Calu3 (cell line): ENCODE measurements at regions not wholly inside any gene's neighbourhood (a gene's known extent, or its start where the extent isn't known, plus 50 kb on each side); places are given as distances from the start of the nearest gene placed in this dataset.

Experiments
- BruUV-seq: library from RNA; stranded (reverse); fragments of 400-500 nt; replicated peaks from 2 replicates; lab custom pipeline; 2021; lab: Mats Ljungman, UMichigan
- CTCF ChIA-PET: fragments of 300-600 bp; sonication (Branson Sonifier 250); formaldehyde crosslinking; loops from one replicate; lab custom pipeline; 2022; ENCODE audit warnings: antibody characterized with exemption; lab: Charles Lee
- DNase-seq: peaks from one replicate; pipeline ENCODE4 v3.0.0; 2022
- H3K27ac Mint-ChIP-seq: one replicate; pipeline ENCODE4 v1.8.0; 2022; ENCODE audit warnings: mixed read lengths; ENCODE audit not compliant: unreplicated experiment
- H3K27me3 Mint-ChIP-seq: one replicate; pipeline ENCODE4 v1.8.0; 2022; ENCODE audit warnings: mixed read lengths; ENCODE audit not compliant: unreplicated experiment
- H3K36me3 Mint-ChIP-seq: one replicate; pipeline ENCODE4 v1.8.0; 2022; ENCODE audit warnings: mild to moderate bottlenecking, moderate library complexity, mixed read lengths; ENCODE audit not compliant: insufficient read depth, unreplicated experiment
- H3K4me1 Mint-ChIP-seq: one replicate; pipeline ENCODE4 v1.8.0; 2022; ENCODE audit warnings: mild to moderate bottlenecking, low read depth, mixed read lengths; ENCODE audit not compliant: unreplicated experiment
- H3K4me3 Mint-ChIP-seq: one replicate; pipeline ENCODE4 v1.8.0; 2022; ENCODE audit warnings: mild to moderate bottlenecking, low read depth, moderate library complexity, mixed read lengths; ENCODE audit not compliant: unreplicated experiment
- H3K9me3 Mint-ChIP-seq: one replicate; pipeline ENCODE4 v1.8.0; 2022; ENCODE audit warnings: low read depth, mixed read lengths; ENCODE audit not compliant: unreplicated experiment
- intact Hi-C: fragments of 100-400 bp; cut with micrococcal nuclease; formaldehyde crosslinking; loops from one replicate; pipeline ENCODE4 v1.10.0; 2022; ENCODE audit not compliant: unreplicated experiment
- TF ChIP-seq, protein P1 (sequence below): fragments of 200-600 bp; IDR thresholded peaks from one replicate; pipeline ENCODE4 v1.8.0; 2022; ENCODE audit warnings: antibody characterized with exemption; ENCODE audit not compliant: unreplicated experiment

GRCh38 chr5:159471904-159472303 lies 141.6 kb upstream of the IL12B start:
- intact Hi-C loops: no loop called here
- TF ChIP-seq, protein P1, sequence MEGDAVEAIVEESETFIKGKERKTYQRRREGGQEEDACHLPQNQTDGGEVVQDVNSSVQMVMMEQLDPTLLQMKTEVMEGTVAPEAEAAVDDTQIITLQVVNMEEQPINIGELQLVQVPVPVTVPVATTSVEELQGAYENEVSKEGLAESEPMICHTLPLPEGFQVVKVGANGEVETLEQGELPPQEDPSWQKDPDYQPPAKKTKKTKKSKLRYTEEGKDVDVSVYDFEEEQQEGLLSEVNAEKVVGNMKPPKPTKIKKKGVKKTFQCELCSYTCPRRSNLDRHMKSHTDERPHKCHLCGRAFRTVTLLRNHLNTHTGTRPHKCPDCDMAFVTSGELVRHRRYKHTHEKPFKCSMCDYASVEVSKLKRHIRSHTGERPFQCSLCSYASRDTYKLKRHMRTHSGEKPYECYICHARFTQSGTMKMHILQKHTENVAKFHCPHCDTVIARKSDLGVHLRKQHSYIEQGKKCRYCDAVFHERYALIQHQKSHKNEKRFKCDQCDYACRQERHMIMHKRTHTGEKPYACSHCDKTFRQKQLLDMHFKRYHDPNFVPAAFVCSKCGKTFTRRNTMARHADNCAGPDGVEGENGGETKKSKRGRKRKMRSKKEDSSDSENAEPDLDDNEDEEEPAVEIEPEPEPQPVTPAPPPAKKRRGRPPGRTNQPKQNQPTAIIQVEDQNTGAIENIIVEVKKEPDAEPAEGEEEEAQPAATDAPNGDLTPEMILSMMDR: no peak
- CTCF ChIA-PET: interaction anchor here (0.6 kb wide), 1 partner anchor 390 kb away, joined by 4 read pairs; no protein-coding TSS in a partner anchor

DNA sequence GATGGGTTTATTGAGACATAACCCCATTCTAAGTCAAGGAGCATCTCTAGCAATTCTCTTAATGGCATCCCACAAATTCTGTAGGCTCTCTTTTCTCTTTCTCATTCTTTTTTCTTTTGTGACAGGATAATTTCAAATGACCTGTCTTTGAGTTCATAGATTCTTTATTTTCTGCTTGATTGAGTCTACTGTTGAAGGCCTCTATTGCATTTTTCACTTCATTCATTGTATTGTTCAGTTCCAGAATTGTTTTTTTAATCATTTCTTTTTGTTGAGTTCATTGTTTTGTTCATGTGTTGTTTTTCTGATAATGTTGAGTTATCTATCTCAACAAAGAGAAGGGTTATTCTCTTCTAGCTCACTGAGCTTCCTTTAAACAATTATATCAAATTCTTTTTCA lies 144.7 kb upstream of the IL12B start:
- Mint-ChIP-seq H3K4me3 (no peak overlapping the region), H3K36me3 (no peaks in the 10 kb centered on the region), H3K27ac (no peak overlapping the region), H3K4me1 (no peaks in the 10 kb centered on the region), H3K27me3 (peaks cover 16% of the 10 kb centered on the region), H3K9me3 (peaks cover 3% of the 10 kb centered on the region)
- no TSS peak for BruUV-seq
- CTCF ChIA-PET: no interaction called here
- TF ChIP-seq, protein P1: no peak
- intact Hi-C loops: no loop called here
- no peak for DNase-seq

More at GRCh38 chr5:159471904-159472303, 141.6 kb upstream of the IL12B start:
- H3K27me3 Mint-ChIP-seq: peaks cover 35% of the 10 kb centered on the region
- no peaks in the 10 kb centered on the region for H3K4me1 Mint-ChIP-seq
- BruUV-seq: no TSS peak
- no peak for DNase-seq
- H3K36me3 Mint-ChIP-seq: no peaks in the 10 kb centered on the region
- peaks cover 3% of the 10 kb centered on the region for H3K9me3 Mint-ChIP-seq
- H3K4me3 Mint-ChIP-seq: no peak overlapping the region
- H3K27ac Mint-ChIP-seq: no peak overlapping the region

- intact Hi-C loops: no loop called here
- no peak overlapping the region for H3K4me3 Mint-ChIP-seq
- TF ChIP-seq, protein P1: no peak
- H3K9me3 Mint-ChIP-seq: peaks cover 3% of the 10 kb centered on the region
- no peaks in the 10 kb centered on the region for H3K36me3 Mint-ChIP-seq
- no peak overlapping the region for H3K27ac Mint-ChIP-seq
- CTCF ChIA-PET: no interaction called here
- DNase-seq: no peak
- H3K4me1 Mint-ChIP-seq: no peaks in the 10 kb centered on the region
- peaks cover 12% of the 10 kb centered on the region for H3K27me3 Mint-ChIP-seq
- BruUV-seq: no TSS peak
These were observed 148.7 kb upstream of the IL12B start for GRCh38 chr5:159478950-159479349.

- TF ChIP-seq, protein P1: no peak
- DNase-seq: no peak
- CTCF ChIA-PET: no interaction called here
- no TSS peak for BruUV-seq
- no peaks in the 10 kb centered on the region for H3K9me3 Mint-ChIP-seq
- H3K27ac Mint-ChIP-seq: no peak overlapping the region
- H3K4me1 Mint-ChIP-seq: no peaks in the 10 kb centered on the region
- H3K27me3 Mint-ChIP-seq: peaks cover 15% of the 10 kb centered on the region
- H3K36me3 Mint-ChIP-seq: no peaks in the 10 kb centered on the region
- intact Hi-C loops: no loop called here
- H3K4me3 Mint-ChIP-seq: no peak overlapping the region
These were observed 150.6 kb upstream of the IL12B start for GRCh38 chr5:159480849-159481248.
